ENCODE measurements at regions not wholly inside any gene's neighbourhood (a gene's known extent, or its start where the extent isn't known, plus 50 kb on each side); places are given as distances from the start of the nearest gene placed in this dataset.

GRCh38 chr11:71118671-71119250, 133.6 kb downstream of the SHANK2 start:
- Mint-ChIP-seq H3K4me1 (ENCODE audit: low read depth, unreplicated experiment) (peaks cover 9% of the 10 kb centered on the region), H3K27me3 (ENCODE audit: low read depth, unreplicated experiment) (peaks cover 14% of the 10 kb centered on the region), H3K36me3 (ENCODE audit: low read depth, unreplicated experiment) (no peaks in the 10 kb centered on the region), H3K27ac (ENCODE audit: unreplicated experiment) (peak overlapping the region; percentile 41), H3K9me3 (ENCODE audit: unreplicated experiment) (no peaks in the 10 kb centered on the region), H3K4me3 (ENCODE audit: unreplicated experiment) (no peak overlapping the region)
- no peak for DNase-seq (ENCODE audit: low read depth)
- Histone ChIP-seq H3K27me3 (ENCODE audit: insufficient read depth, low read length) (no peaks in the 10 kb centered on the region), H4K20me1 (ENCODE audit: insufficient read depth, low read length) (no peaks in the 10 kb centered on the region), H3K9ac (ENCODE audit: low read length) (no peak overlapping the region), H3K4me3 (ENCODE audit: insufficient read depth, low read depth, low read length) (no peak overlapping the region), H3K27ac (ENCODE audit: low read depth, low read length) (no peak overlapping the region), H3K4me2 (ENCODE audit: low read length) (no peak overlapping the region), H3K36me3 (ENCODE audit: insufficient read depth, low read length) (no peaks in the 10 kb centered on the region), H3K9me3 (ENCODE audit: insufficient read depth, low read depth, low read length) (peaks cover 1% of the 10 kb centered on the region), H2AFZ (ENCODE audit: low read depth, low read length) (no peak overlapping the region), H3K4me1 (ENCODE audit: insufficient read depth, low read length) (no peaks in the 10 kb centered on the region), H3K79me2 (ENCODE audit: insufficient read depth, low read length) (no peaks in the 10 kb centered on the region)
- FAIRE-seq = no peak
- TF ChIP-seq CTCF (IDR thresholded peaks at IDR 0.05; ENCODE audit: insufficient read depth, low read depth, low read length) (no peak), EZH2 (IDR thresholded peaks at IDR 0.05; ENCODE audit: insufficient read depth, low read length) (no peak)

GRCh38 chr11:71117311-71117710, 135.1 kb downstream of the SHANK2 start:
- no peaks in the 10 kb centered on the region for H3K4me1 ChIP-seq (ENCODE audit: insufficient read depth, low read length)
- H2AFZ ChIP-seq (ENCODE audit: low read depth, low read length) = no peak overlapping the region
- Mint-ChIP-seq H3K27ac (ENCODE audit: unreplicated experiment) (peak overlapping the region; percentile 58), H3K27me3 (ENCODE audit: low read depth, unreplicated experiment) (peaks cover 20% of the 10 kb centered on the region), H3K9me3 (ENCODE audit: unreplicated experiment) (no peaks in the 10 kb centered on the region), H3K4me1 (ENCODE audit: low read depth, unreplicated experiment) (peaks cover 9% of the 10 kb centered on the region), H3K36me3 (ENCODE audit: low read depth, unreplicated experiment) (no peaks in the 10 kb centered on the region), H3K4me3 (ENCODE audit: unreplicated experiment) (no peak overlapping the region)
- no peak overlapping the region for H3K4me2 ChIP-seq (ENCODE audit: low read length)
- H3K27ac ChIP-seq (ENCODE audit: low read depth, low read length) = no peak overlapping the region
- H3K27me3 ChIP-seq (ENCODE audit: insufficient read depth, low read length) = no peaks in the 10 kb centered on the region
- no peaks in the 10 kb centered on the region for H3K9me3 ChIP-seq (ENCODE audit: insufficient read depth, low read depth, low read length)
- FAIRE-seq (no peak), DNase-seq (ENCODE audit: low read depth) (no peak)
- H3K9ac ChIP-seq (ENCODE audit: low read length) = no peak overlapping the region
- H3K79me2 ChIP-seq (ENCODE audit: insufficient read depth, low read length) = no peaks in the 10 kb centered on the region
- TF ChIP-seq EZH2 (IDR thresholded peaks at IDR 0.05; ENCODE audit: insufficient read depth, low read length) (no peak), CTCF (IDR thresholded peaks at IDR 0.05; ENCODE audit: insufficient read depth, low read depth, low read length) (no peak)
- H3K4me3 ChIP-seq (ENCODE audit: insufficient read depth, low read depth, low read length) = no peak overlapping the region
- H4K20me1 ChIP-seq (ENCODE audit: insufficient read depth, low read length) = no peaks in the 10 kb centered on the region
- no peaks in the 10 kb centered on the region for H3K36me3 ChIP-seq (ENCODE audit: insufficient read depth, low read length)

GRCh38 chr11:71116693-71117040, 135.7 kb downstream of the SHANK2 start:
- Histone ChIP-seq H3K27me3 (ENCODE audit: insufficient read depth, low read length) (no peaks in the 10 kb centered on the region), H3K79me2 (ENCODE audit: insufficient read depth, low read length) (no peaks in the 10 kb centered on the region), H3K9ac (ENCODE audit: low read length) (no peak overlapping the region), H3K9me3 (ENCODE audit: insufficient read depth, low read depth, low read length) (no peaks in the 10 kb centered on the region), H2AFZ (ENCODE audit: low read depth, low read length) (no peak overlapping the region), H3K4me2 (ENCODE audit: low read length) (no peak overlapping the region), H3K4me3 (ENCODE audit: insufficient read depth, low read depth, low read length) (no peak overlapping the region), H3K36me3 (ENCODE audit: insufficient read depth, low read length) (no peaks in the 10 kb centered on the region), H4K20me1 (ENCODE audit: insufficient read depth, low read length) (no peaks in the 10 kb centered on the region), H3K4me1 (ENCODE audit: insufficient read depth, low read length) (no peaks in the 10 kb centered on the region), H3K27ac (ENCODE audit: low read depth, low read length) (no peak overlapping the region)
- no peak for FAIRE-seq
- TF ChIP-seq EZH2 (IDR thresholded peaks at IDR 0.05; ENCODE audit: insufficient read depth, low read length) (no peak), CTCF (IDR thresholded peaks at IDR 0.05; ENCODE audit: insufficient read depth, low read depth, low read length) (no peak)
- Mint-ChIP-seq H3K27ac (ENCODE audit: unreplicated experiment) (peak overlapping the region; percentile 75), H3K27me3 (ENCODE audit: low read depth, unreplicated experiment) (peaks cover 23% of the 10 kb centered on the region), H3K36me3 (ENCODE audit: low read depth, unreplicated experiment) (no peaks in the 10 kb centered on the region), H3K4me1 (ENCODE audit: low read depth, unreplicated experiment) (peaks cover 9% of the 10 kb centered on the region), H3K9me3 (ENCODE audit: unreplicated experiment) (no peaks in the 10 kb centered on the region), H3K4me3 (ENCODE audit: unreplicated experiment) (no peak overlapping the region)
- DNase-seq (ENCODE audit: low read depth) = no peak
